Type B pancreatic cell (in vitro differentiated cells): ENCODE measurements at regions not wholly inside any gene's neighbourhood (a gene's known extent, or its start where the extent isn't known, plus 50 kb on each side); places are given as distances from the start of the nearest gene placed in this dataset.
A peak's percentile ranks its signal among the peaks of the same experiment; 100 is the strongest.

Experiments
- DNase-seq: peaks from one replicate; pipeline ENCODE4 v3.0.0; 2021; ENCODE audit warnings: mixed read lengths; ENCODE audit not compliant: unreplicated experiment; ENCODE audit errors: extremely low spot score
- H3K27ac Mint-ChIP-seq: 2 replicates; pipeline ENCODE4 v1.8.0; 2021; ENCODE audit warnings: mild to moderate bottlenecking, mixed read lengths
- H3K27me3 Mint-ChIP-seq: 2 replicates; pipeline ENCODE4 v1.8.0; 2021; ENCODE audit warnings: mixed read lengths
- H3K36me3 Mint-ChIP-seq: 2 replicates; pipeline ENCODE4 v1.8.0; 2021; ENCODE audit warnings: mixed read lengths
- H3K4me1 Mint-ChIP-seq: one replicate; pipeline ENCODE4 v1.8.0; 2021; ENCODE audit warnings: mixed read lengths; ENCODE audit not compliant: unreplicated experiment
- H3K4me3 Mint-ChIP-seq: 2 replicates; pipeline ENCODE4 v1.8.0; 2021; ENCODE audit warnings: mild to moderate bottlenecking, mixed read lengths
- H3K9me3 Mint-ChIP-seq: 2 replicates; pipeline ENCODE4 v1.8.0; 2021; ENCODE audit warnings: mixed read lengths
- TF ChIP-seq, protein P1 (sequence below): fragments of 200-600 bp; sonication (generic); conservative IDR thresholded peaks from 2 replicates; pipeline ENCODE4 v1.5.0; 2021; ENCODE audit warnings: antibody characterized with exemption, mild to moderate bottlenecking

DNA sequence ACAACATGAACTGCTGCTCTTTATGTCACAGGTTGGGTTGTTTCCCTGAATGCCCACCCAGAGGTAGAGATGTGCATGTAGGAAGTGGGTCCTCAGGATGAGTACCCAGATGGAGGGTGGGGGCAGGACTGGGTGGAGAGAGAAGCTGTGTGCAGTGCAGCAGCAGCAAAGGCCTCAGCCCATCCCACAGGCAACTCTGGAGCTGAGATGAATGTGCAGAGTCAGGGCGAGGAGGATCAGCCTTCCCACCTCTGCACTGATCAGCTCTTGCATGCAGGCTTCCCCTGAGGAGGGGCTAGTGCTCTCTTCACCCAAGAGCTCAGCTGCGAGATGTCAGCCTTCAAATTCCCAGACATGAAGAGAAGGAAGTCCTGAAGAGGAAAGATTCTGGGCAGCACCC is 326.2 kb upstream of the RAB6C start:
- DNase-seq: no peak
- TF ChIP-seq, protein P1, sequence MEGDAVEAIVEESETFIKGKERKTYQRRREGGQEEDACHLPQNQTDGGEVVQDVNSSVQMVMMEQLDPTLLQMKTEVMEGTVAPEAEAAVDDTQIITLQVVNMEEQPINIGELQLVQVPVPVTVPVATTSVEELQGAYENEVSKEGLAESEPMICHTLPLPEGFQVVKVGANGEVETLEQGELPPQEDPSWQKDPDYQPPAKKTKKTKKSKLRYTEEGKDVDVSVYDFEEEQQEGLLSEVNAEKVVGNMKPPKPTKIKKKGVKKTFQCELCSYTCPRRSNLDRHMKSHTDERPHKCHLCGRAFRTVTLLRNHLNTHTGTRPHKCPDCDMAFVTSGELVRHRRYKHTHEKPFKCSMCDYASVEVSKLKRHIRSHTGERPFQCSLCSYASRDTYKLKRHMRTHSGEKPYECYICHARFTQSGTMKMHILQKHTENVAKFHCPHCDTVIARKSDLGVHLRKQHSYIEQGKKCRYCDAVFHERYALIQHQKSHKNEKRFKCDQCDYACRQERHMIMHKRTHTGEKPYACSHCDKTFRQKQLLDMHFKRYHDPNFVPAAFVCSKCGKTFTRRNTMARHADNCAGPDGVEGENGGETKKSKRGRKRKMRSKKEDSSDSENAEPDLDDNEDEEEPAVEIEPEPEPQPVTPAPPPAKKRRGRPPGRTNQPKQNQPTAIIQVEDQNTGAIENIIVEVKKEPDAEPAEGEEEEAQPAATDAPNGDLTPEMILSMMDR: no peak
- Mint-ChIP-seq H3K36me3 (no peaks in the 10 kb centered on the region), H3K27me3 (peaks cover 4% of the 10 kb centered on the region), H3K9me3 (no peaks in the 10 kb centered on the region), H3K4me3 (no peak overlapping the region), H3K27ac (no peak overlapping the region), H3K4me1 (no peaks in the 10 kb centered on the region)

DNA sequence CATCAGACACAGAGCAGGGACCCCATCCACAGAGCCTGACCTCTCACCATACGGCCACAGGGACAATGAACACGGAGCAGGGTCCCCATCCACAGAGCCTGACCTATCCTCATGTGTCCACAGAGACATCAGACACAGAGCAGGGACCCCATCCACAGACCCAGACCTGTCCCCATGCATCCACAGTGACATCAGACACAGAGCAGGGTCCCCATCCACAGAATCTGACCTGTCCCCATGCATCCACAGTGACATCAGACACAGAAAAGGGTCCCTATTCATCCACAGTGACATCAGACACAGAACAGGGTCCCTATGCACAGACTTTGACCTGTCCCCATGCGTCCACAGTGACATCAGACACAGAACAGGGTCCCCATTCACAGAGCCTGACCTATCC is 325.1 kb upstream of the RAB6C start:
- Mint-ChIP-seq H3K36me3 (no peaks in the 10 kb centered on the region), H3K27me3 (peaks cover 4% of the 10 kb centered on the region), H3K27ac (no peak overlapping the region), H3K9me3 (no peaks in the 10 kb centered on the region), H3K4me3 (no peak overlapping the region), H3K4me1 (no peaks in the 10 kb centered on the region)
- TF ChIP-seq, protein P1: no peak
- DNase-seq: no peak

DNA sequence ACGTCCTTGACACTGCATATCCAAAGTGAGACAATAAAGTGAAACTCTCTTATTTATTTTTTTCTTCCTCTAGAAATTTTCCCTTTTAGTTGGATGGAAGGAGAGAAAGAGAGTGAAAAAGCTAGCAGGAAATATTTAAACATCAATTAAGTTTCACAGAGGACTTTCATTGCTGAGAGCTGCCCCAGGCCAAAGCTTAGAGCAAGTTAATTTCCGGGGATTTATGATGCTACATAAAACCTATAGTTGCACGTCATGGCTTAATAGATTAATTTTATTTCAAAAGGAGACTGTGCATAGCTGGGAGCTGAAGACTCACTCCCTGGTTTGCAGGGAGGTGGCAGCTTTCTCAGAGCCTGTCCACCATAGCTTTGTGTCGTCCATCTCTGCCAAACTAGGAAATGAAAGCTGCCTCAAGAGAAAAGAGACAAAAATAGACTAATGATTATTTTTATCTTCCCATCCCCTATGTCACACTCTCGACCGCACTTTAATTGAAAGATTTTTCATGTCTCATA is 323.3 kb upstream of the RAB6C start:
- H3K27ac Mint-ChIP-seq: no peak overlapping the region
- no peaks in the 10 kb centered on the region for H3K36me3 Mint-ChIP-seq
- no peak overlapping the region for H3K4me3 Mint-ChIP-seq
- H3K4me1 Mint-ChIP-seq: no peaks in the 10 kb centered on the region
- TF ChIP-seq, protein P1: no peak
- DNase-seq: no peak
- peaks cover 4% of the 10 kb centered on the region for H3K27me3 Mint-ChIP-seq
- no peaks in the 10 kb centered on the region for H3K9me3 Mint-ChIP-seq

DNA sequence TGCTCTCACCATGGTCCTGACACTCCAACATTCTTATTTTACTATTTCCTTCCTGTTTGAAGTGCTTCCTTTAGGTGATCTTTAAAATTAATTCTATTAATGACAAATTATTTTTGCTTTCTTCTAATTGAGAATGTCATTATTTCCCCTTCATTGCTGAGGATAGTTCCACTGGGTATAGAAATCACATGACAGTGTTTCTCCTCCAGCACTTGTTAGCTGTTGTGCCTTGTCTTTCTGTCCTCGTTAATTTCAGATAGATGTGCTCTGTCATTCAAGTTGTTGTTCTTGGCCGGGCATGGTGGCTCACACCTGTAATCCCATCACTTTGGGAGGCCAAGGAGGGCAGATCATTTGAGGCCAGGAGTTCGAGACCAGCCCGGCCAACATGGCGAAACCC is 321.0 kb upstream of the RAB6C start:
- H3K27me3 Mint-ChIP-seq: no peaks in the 10 kb centered on the region
- DNase-seq: no peak
- no peaks in the 10 kb centered on the region for H3K4me1 Mint-ChIP-seq
- TF ChIP-seq, protein P1: no peak
- H3K4me3 Mint-ChIP-seq: no peak overlapping the region
- no peaks in the 10 kb centered on the region for H3K36me3 Mint-ChIP-seq
- no peak overlapping the region for H3K27ac Mint-ChIP-seq
- no peaks in the 10 kb centered on the region for H3K9me3 Mint-ChIP-seq

DNA sequence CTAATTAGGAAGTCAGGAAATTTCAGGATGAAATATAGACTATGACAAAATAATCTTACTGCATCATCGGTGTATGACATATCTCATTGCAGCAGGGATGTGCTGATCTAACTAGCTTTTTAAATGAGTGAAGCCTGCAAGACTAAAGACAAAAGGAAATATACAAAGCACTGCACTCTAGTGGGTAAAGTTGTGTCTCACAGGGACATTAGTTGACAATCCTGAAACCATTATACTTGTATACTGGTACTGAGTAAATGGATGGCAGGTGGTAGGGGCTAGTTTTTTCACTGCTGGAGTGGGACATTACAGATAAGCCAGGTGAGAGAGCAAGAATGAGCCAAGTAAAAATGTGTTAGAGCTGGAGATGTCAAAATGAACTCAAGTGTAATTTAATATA is 317.5 kb upstream of the RAB6C start:
- TF ChIP-seq, protein P1: peak; percentile 37

DNA sequence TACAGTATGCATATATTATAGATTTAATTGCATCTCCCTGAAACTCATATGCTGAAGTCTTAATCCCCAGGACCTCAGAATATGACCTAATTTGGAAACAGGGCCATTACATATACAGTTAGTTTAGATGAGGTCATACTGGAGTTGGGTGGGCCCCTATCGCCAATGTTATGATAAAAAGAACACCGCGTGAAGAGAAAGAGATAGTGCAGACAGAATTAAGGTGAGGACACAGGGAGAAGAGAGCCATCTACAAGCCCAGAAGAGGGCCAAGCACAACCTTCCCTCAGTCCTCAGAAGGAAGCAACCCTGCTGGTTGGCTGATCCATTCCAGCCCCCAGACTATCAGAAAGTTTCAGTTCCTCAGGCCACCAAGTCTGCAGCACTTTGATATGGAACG is 311.9 kb upstream of the RAB6C start:
- Mint-ChIP-seq H3K36me3 (no peaks in the 10 kb centered on the region), H3K27me3 (no peaks in the 10 kb centered on the region), H3K9me3 (no peaks in the 10 kb centered on the region), H3K4me1 (no peaks in the 10 kb centered on the region), H3K27ac (no peak overlapping the region), H3K4me3 (no peak overlapping the region)
- TF ChIP-seq, protein P1: no peak
- DNase-seq: no peak

More for the DNA sequence above, 317.5 kb upstream of the RAB6C start:
- H3K9me3 Mint-ChIP-seq: no peaks in the 10 kb centered on the region
- H3K4me3 Mint-ChIP-seq: no peak overlapping the region
- no peak for DNase-seq
- no peaks in the 10 kb centered on the region for H3K36me3 Mint-ChIP-seq
- H3K4me1 Mint-ChIP-seq: no peaks in the 10 kb centered on the region
- H3K27me3 Mint-ChIP-seq: no peaks in the 10 kb centered on the region
- H3K27ac Mint-ChIP-seq: no peak overlapping the region
